ENCODE measurements at regions not wholly inside any gene's neighbourhood (a gene's known extent, or its start where the extent isn't known, plus 50 kb on each side); places are given as distances from the start of the nearest gene placed in this dataset.

DNA sequence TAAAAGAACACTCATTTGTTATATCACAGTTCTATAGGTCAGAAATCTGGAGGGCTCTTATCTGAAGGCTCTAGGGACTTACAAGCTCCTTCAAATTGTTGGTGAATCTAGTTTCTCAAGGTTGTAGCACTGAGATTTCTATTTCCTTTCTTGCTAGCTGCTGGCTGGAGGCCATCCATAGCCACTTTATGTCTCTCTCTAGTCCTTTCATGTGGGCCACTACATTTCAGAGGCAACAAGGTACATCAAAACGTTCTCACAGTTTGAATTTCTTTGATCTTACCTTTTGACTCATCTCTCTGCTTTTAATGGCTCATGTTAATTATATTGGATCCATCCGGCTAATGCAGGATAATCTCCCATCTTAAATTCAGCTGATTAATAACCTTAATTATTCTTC lies 286.8 kb downstream of the DIO2 start:
- Histone ChIP-seq H3K36me3 (ENCODE audit: control insufficient read depth, insufficient read depth, low read length) (no peaks in the 10 kb centered on the region), H3K4me3 (ENCODE audit: low read depth, low read length) (no peak overlapping the region), H3K9me3 (no peaks in the 10 kb centered on the region), H3K4me1 (no peaks in the 10 kb centered on the region), H3K27me3 (replicated peaks; ENCODE audit: control insufficient read depth, insufficient read depth, low read length) (no peaks in the 10 kb centered on the region)
- Mint-ChIP-seq H3K4me3 (ENCODE audit: unreplicated experiment) (no peak overlapping the region), H3K4me1 (ENCODE audit: low read depth, unreplicated experiment) (no peaks in the 10 kb centered on the region), H3K36me3 (ENCODE audit: insufficient read depth, unreplicated experiment) (no peaks in the 10 kb centered on the region), H3K9me3 (ENCODE audit: unreplicated experiment) (peaks cover 63% of the 10 kb centered on the region), H3K27me3 (ENCODE audit: insufficient read depth, unreplicated experiment) (peaks cover 3% of the 10 kb centered on the region), H3K27ac (ENCODE audit: unreplicated experiment) (no peak overlapping the region)
- POLR2A ChIA-PET, result no interaction called here
- TF ChIP-seq, protein P1, sequence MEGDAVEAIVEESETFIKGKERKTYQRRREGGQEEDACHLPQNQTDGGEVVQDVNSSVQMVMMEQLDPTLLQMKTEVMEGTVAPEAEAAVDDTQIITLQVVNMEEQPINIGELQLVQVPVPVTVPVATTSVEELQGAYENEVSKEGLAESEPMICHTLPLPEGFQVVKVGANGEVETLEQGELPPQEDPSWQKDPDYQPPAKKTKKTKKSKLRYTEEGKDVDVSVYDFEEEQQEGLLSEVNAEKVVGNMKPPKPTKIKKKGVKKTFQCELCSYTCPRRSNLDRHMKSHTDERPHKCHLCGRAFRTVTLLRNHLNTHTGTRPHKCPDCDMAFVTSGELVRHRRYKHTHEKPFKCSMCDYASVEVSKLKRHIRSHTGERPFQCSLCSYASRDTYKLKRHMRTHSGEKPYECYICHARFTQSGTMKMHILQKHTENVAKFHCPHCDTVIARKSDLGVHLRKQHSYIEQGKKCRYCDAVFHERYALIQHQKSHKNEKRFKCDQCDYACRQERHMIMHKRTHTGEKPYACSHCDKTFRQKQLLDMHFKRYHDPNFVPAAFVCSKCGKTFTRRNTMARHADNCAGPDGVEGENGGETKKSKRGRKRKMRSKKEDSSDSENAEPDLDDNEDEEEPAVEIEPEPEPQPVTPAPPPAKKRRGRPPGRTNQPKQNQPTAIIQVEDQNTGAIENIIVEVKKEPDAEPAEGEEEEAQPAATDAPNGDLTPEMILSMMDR (IDR thresholded peaks at IDR 0.05; ENCODE audit: insufficient read depth in 1 of 2, low read depth in 1 of 2, low read length in 1 of 2, severe bottlenecking in 1 of 2, unreplicated experiment in 1 of 2), result no peak
- CTCF ChIA-PET, result no interaction called here
- no TSS peak for BruUV-seq (replicated peaks)
- no peak for DNase-seq
- intact Hi-C loops (cut with micrococcal nuclease; ENCODE audit: unreplicated experiment), result no loop called here

DNA sequence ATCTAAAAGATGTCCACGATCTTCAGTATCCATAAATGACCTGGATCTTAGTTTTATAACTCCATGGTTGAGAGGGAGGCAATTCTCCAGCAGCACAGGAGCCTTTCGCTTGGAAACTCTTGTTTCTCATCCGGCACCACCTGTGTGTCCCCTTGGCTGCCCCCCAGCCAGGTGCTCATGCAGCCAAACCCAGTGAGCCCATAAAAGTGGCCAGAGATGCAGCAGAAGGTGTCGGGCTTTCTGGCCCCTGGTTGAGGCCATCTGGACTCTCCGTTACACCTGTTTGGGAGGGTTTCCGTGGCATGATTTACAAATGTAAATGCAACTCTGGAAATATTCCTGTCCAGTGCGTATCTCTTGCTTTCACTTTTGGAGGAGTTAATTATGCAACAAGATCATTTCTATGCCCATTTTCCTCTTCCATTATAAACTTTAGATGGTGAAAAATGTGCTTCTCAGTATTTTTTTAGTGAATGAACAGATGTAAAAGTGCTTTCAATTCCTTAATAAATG lies 291.1 kb downstream of the DIO2 start:
- ChIA-PET CTCF (no interaction called here), POLR2A (no interaction called here)
- Mint-ChIP-seq H3K9me3 (ENCODE audit: unreplicated experiment) (peaks cover 42% of the 10 kb centered on the region), H3K36me3 (ENCODE audit: insufficient read depth, unreplicated experiment) (no peaks in the 10 kb centered on the region), H3K27me3 (ENCODE audit: insufficient read depth, unreplicated experiment) (peaks cover under 1% of the 10 kb centered on the region), H3K4me3 (ENCODE audit: unreplicated experiment) (no peak overlapping the region), H3K27ac (ENCODE audit: unreplicated experiment) (no peak overlapping the region), H3K4me1 (ENCODE audit: low read depth, unreplicated experiment) (no peaks in the 10 kb centered on the region)
- BruUV-seq (replicated peaks), result no TSS peak
- no peaks in the 10 kb centered on the region; the same call in 1 of the 2 replicates for H3K9me3 ChIP-seq
- H3K27me3 ChIP-seq (replicated peaks; ENCODE audit: control insufficient read depth, insufficient read depth, low read length), result no peaks in the 10 kb centered on the region
- no peak overlapping the region for H3K4me3 ChIP-seq (ENCODE audit: low read depth, low read length)
- no peaks in the 10 kb centered on the region for H3K4me1 ChIP-seq
- intact Hi-C loops (cut with micrococcal nuclease; ENCODE audit: unreplicated experiment), result no loop called here
- DNase-seq, result no peak
- H3K36me3 ChIP-seq (ENCODE audit: control insufficient read depth, insufficient read depth, low read length), result no peaks in the 10 kb centered on the region
- TF ChIP-seq, protein P1 (IDR thresholded peaks at IDR 0.05; ENCODE audit: insufficient read depth in 1 of 2, low read depth in 1 of 2, low read length in 1 of 2, severe bottlenecking in 1 of 2, unreplicated experiment in 1 of 2), result no peak

All from Caco-2 (cell line).